ENCODE measurements at regions not wholly inside any gene's neighbourhood (a gene's known extent, or its start where the extent isn't known, plus 50 kb on each side); places are given as distances from the start of the nearest gene placed in this dataset.

DNA sequence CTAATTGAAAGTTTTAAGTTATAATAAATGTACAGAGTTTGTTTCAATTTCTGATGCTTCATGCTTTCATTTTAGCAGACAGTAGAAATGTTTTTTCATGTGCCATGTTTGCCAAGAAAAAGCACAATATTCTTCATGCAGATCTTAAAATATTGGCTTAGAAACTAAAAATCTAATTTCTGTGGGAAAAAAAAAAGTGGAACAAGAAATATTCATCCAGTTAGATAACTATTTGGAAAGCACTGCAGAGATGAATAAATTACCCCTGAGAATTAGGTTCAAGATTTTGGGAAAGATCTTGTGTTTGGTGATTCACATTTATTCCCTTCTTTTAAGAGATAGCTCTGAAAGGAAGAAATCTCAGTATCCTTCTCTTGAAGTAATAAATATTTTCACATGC is 912.5 kb downstream of the C4orf33 start:
- TF ChIP-seq, protein P1, sequence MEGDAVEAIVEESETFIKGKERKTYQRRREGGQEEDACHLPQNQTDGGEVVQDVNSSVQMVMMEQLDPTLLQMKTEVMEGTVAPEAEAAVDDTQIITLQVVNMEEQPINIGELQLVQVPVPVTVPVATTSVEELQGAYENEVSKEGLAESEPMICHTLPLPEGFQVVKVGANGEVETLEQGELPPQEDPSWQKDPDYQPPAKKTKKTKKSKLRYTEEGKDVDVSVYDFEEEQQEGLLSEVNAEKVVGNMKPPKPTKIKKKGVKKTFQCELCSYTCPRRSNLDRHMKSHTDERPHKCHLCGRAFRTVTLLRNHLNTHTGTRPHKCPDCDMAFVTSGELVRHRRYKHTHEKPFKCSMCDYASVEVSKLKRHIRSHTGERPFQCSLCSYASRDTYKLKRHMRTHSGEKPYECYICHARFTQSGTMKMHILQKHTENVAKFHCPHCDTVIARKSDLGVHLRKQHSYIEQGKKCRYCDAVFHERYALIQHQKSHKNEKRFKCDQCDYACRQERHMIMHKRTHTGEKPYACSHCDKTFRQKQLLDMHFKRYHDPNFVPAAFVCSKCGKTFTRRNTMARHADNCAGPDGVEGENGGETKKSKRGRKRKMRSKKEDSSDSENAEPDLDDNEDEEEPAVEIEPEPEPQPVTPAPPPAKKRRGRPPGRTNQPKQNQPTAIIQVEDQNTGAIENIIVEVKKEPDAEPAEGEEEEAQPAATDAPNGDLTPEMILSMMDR (IDR thresholded peaks at IDR 0.05): no peak
- TF ChIP-seq MAZ (IDR thresholded peaks at IDR 0.05; ENCODE audit: borderline replicate concordance, low read depth, low read length) (no peak), POLR2A (IDR thresholded peaks at IDR 0.05; ENCODE audit: low read length) (no peak), JUNB (IDR thresholded peaks at IDR 0.05) (no peak), ZSCAN20 (CRISPR knock-in tag; IDR thresholded peaks at IDR 0.05) (no peak), NFE2L2 (conservative IDR thresholded peaks at IDR 0.05; ENCODE audit: low read length) (no peak), POLR2AphosphoS2 (conservative IDR thresholded peaks at IDR 0.05; ENCODE audit: low read length) (no peak), MAFK (IDR thresholded peaks at IDR 0.05; ENCODE audit: partially characterized antibody) (no peak), ZNF302 (CRISPR knock-in tag; IDR thresholded peaks at IDR 0.05) (no peak), GATA3 (IDR thresholded peaks at IDR 0.05; ENCODE audit: borderline replicate concordance) (no peak)
- TF ChIP-seq, protein P2, sequence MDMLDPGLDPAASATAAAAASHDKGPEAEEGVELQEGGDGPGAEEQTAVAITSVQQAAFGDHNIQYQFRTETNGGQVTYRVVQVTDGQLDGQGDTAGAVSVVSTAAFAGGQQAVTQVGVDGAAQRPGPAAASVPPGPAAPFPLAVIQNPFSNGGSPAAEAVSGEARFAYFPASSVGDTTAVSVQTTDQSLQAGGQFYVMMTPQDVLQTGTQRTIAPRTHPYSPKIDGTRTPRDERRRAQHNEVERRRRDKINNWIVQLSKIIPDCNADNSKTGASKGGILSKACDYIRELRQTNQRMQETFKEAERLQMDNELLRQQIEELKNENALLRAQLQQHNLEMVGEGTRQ (IDR thresholded peaks at IDR 0.05): no peak

Measured in A549 (cell line).